GM23248 (cell line): ENCODE measurements at regions not wholly inside any gene's neighbourhood (a gene's known extent, or its start where the extent isn't known, plus 50 kb on each side); places are given as distances from the start of the nearest gene placed in this dataset.

Source experiments
- EZH2 ChIP-seq: fragments of 200-600 bp; sonication (generic); IDR thresholded peaks from 2 replicates; pipeline ENCODE4 v1.6.1; 2018; ENCODE audit warnings: antibody characterized with exemption, mild to moderate bottlenecking; ENCODE audit not compliant: insufficient read depth, poor library complexity, severe bottlenecking
- EZH2phosphoT487 ChIP-seq: fragments of 200-600 bp; sonication (generic); IDR thresholded peaks from 2 replicates; pipeline ENCODE4 v1.6.1; 2018; ENCODE audit warnings: antibody characterized with exemption, moderate library complexity, mild to moderate bottlenecking, low read depth; ENCODE audit not compliant: insufficient read depth

- TF ChIP-seq EZH2 (no peak), EZH2phosphoT487 (no peak)
Observed at GRCh38 chr10:129179972-129180678, 286.9 kb upstream of the MGMT start.
